Left ventricle myocardium inferior (tissue), 1 donor: ENCODE measurements at regions not wholly inside any gene's neighbourhood (a gene's known extent, or its start where the extent isn't known, plus 50 kb on each side); places are given as distances from the start of the nearest gene placed in this dataset.

Experiments used
- DNase-seq: peaks from one replicate; pipeline ENCODE4 v3.0.0-alpha.2; 2020
- H3K27ac ChIP-seq: fragments of 200-600 bp; replicated peaks from 2 replicates; pipeline ENCODE4 v1.8.0; 2021
- H3K27me3 ChIP-seq: fragments of 200-600 bp; 2 replicates; pipeline ENCODE4 v1.8.0; 2021; ENCODE audit warnings: low read depth
- H3K36me3 ChIP-seq: fragments of 200-600 bp; 2 replicates; pipeline ENCODE4 v1.8.0; 2021
- H3K4me1 ChIP-seq: fragments of 200-600 bp; 2 replicates; pipeline ENCODE4 v1.8.0; 2021
- H3K4me3 ChIP-seq: fragments of 200-600 bp; 2 replicates; pipeline ENCODE4 v1.8.0; 2021; ENCODE audit warnings: mild to moderate bottlenecking, moderate library complexity
- H3K9me3 ChIP-seq: fragments of 200-600 bp; replicated peaks from 2 replicates; pipeline ENCODE4 v1.8.0; 2021
- intact Hi-C: fragments of 100-400 bp; cut with micrococcal nuclease; formaldehyde crosslinking; loops from one replicate; pipeline ENCODE4 v1.11.0; 2022
- TF ChIP-seq, protein P1 (sequence below): fragments of 200-600 bp; IDR thresholded peaks from 2 replicates; pipeline ENCODE4 v1.8.0; 2021; ENCODE audit warnings: antibody characterized with exemption, mild to moderate bottlenecking, borderline replicate concordance
- donor health status: DM: no; HTN: yes; CAD: no; lungs with severe emphysema.

DNA sequence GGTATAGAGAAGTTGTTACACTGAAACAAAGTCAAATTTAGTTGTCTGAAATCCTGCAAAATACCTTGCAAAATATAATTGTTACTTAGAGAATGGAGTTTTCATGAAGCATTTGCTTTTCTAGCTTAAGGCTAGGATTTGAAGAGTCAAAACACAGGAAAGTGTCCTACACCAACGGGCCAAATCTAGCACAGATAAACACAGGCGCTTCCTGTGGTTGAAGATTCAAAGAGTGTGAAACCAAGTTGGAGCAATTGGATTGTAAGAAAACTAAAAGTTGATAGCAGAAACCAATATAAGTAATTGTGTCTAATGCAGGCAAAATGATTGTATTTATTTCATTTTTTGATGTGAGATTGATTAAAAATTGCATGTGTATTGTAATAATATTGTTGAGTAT lies 2002.5 kb upstream of the TENM3 start:
- H3K4me1 ChIP-seq, result no peaks in the 10 kb centered on the region
- H3K4me3 ChIP-seq, result no peak overlapping the region
- H3K36me3 ChIP-seq, result no peaks in the 10 kb centered on the region
- DNase-seq, result no peak
- no peaks in the 10 kb centered on the region for H3K27me3 ChIP-seq
- no peak overlapping the region for H3K27ac ChIP-seq
- peaks cover 2% of the 10 kb centered on the region for H3K9me3 ChIP-seq
- intact Hi-C loops, result no loop called here
- TF ChIP-seq, protein P1, sequence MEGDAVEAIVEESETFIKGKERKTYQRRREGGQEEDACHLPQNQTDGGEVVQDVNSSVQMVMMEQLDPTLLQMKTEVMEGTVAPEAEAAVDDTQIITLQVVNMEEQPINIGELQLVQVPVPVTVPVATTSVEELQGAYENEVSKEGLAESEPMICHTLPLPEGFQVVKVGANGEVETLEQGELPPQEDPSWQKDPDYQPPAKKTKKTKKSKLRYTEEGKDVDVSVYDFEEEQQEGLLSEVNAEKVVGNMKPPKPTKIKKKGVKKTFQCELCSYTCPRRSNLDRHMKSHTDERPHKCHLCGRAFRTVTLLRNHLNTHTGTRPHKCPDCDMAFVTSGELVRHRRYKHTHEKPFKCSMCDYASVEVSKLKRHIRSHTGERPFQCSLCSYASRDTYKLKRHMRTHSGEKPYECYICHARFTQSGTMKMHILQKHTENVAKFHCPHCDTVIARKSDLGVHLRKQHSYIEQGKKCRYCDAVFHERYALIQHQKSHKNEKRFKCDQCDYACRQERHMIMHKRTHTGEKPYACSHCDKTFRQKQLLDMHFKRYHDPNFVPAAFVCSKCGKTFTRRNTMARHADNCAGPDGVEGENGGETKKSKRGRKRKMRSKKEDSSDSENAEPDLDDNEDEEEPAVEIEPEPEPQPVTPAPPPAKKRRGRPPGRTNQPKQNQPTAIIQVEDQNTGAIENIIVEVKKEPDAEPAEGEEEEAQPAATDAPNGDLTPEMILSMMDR, result no peak

DNA sequence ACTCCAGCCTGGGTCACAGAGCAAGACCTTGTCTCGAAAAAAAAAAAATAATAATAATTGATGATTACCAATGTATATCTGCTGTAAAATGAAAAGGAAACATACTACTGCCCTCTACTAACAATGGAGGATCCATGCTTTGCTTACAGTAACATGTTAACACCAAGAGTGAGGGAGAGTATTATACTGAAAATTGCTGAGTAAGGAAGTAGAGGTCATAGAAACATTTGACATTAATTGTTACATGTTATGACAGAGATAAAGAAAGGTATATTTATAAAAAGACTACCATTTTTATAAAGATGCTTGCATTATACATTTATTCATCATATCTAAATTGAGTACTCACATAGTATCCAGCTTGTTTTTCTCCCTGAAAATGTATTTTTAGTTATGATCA lies 1989.8 kb upstream of the TENM3 start:
- Histone ChIP-seq H3K27me3 (no peaks in the 10 kb centered on the region), H3K27ac (no peak overlapping the region), H3K9me3 (no peaks in the 10 kb centered on the region), H3K4me1 (no peaks in the 10 kb centered on the region), H3K4me3 (no peak overlapping the region), H3K36me3 (no peaks in the 10 kb centered on the region)
- intact Hi-C loops, result no loop called here
- DNase-seq, result no peak
- TF ChIP-seq, protein P1, result no peak

DNA sequence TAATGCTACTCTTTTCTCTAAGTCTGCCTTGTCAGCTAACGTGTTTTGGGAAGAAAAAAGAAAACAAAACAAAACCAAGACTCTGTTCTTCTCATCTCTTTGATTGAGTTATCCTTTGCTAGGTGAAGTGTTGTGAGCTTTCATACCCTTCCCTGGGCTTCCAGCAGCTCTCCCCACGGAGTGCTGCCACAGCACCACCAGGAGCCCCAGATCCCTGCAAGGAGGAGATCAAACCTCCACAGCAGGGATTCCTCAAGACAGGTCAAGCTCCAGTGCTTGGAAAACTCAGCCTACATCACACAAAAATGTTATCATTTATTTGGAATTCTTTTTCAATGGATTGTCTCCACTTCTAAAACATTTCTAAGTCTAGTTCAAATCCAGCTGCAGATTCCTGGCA lies 1981.9 kb upstream of the TENM3 start:
- intact Hi-C loops, result no loop called here
- DNase-seq, result no peak
- H3K9me3 ChIP-seq, result no peaks in the 10 kb centered on the region
- no peak overlapping the region for H3K27ac ChIP-seq
- H3K27me3 ChIP-seq, result no peaks in the 10 kb centered on the region
- H3K36me3 ChIP-seq, result no peaks in the 10 kb centered on the region
- TF ChIP-seq, protein P1, result no peak
- H3K4me1 ChIP-seq, result no peaks in the 10 kb centered on the region
- H3K4me3 ChIP-seq, result no peak overlapping the region

DNA sequence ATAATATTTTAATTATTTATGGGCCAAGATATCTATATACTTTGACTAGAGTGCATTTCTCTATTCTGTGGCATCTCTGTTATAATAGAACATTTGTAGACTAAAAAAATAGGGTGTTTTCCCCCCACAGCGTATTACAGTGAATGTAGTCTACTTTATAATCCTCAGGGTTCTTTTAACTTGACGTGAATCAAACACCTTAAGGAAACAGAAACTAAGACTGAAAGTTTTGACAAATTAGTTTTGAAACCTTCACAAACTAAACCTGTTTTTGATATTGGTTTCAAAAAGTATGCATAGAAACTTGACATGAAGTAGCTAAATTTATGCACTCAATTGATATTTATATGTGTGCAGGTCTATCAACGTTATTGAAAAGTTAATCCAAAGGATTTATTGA lies 1963.1 kb upstream of the TENM3 start:
- peaks cover 15% of the 10 kb centered on the region for H3K9me3 ChIP-seq
- no peaks in the 10 kb centered on the region for H3K36me3 ChIP-seq
- H3K27ac ChIP-seq, result no peak overlapping the region
- no peaks in the 10 kb centered on the region for H3K4me1 ChIP-seq
- H3K27me3 ChIP-seq, result no peaks in the 10 kb centered on the region
- no peak overlapping the region for H3K4me3 ChIP-seq
- intact Hi-C loops, result no loop called here
- no peak for DNase-seq
- TF ChIP-seq, protein P1, result no peak

DNA sequence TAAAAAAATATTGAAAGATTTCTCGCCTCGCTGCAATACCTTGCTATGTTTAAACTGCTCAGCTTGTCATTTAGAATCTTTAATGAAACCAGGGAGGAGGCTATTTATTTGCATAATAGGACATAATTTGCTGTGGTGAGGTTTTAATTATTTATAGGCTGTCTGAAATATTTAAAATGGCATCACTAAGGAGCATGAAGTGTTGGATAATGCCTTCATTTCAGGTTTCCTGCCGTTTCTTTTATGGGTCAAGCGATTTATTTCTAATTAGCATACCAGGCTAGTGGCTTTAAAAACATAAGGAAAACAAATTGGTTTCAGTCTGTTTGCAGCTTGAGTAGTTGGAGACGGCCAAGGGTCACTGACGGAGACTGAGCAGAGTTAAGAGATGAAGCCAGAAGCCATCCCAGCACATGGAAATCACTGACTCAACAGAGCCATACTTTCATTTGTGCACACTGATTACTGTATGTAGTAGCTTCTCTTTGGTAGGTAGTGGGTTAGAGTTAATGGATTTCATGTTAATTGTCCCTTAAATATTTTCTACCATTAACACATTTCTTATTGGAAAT lies 1962.4 kb upstream of the TENM3 start:
- Histone ChIP-seq H3K9me3 (peaks cover 15% of the 10 kb centered on the region), H3K36me3 (no peaks in the 10 kb centered on the region), H3K27me3 (no peaks in the 10 kb centered on the region), H3K4me1 (no peaks in the 10 kb centered on the region), H3K27ac (no peak overlapping the region), H3K4me3 (no peak overlapping the region)
- intact Hi-C loops, result no loop called here
- TF ChIP-seq, protein P1, result no peak
- no peak for DNase-seq
